DND-41 (cell line): ENCODE measurements at regions not wholly inside any gene's neighbourhood (a gene's known extent, or its start where the extent isn't known, plus 50 kb on each side); places are given as distances from the start of the nearest gene placed in this dataset.

Experiments used
- ATAC-seq: fragments of 200-7000 bp; cut with Tn5 transposase; 3 replicates; pipeline ENCODE4 v1.9.1; 2021; ENCODE audit warnings: low read depth; ENCODE audit not compliant: insufficient read depth
- DNase-seq: peaks from one replicate; pipeline ENCODE4 v3.0.0-alpha.2; 2020
- H2AFZ ChIP-seq: 2 replicates; pipeline ENCODE4 v1.6.0; 2012; ENCODE audit warnings: low read depth, low read length
- H3K27ac ChIP-seq: 2 replicates; pipeline ENCODE4 v1.5.1; 2012; ENCODE audit warnings: low read length, inconsistent platforms
- H3K27me3 ChIP-seq: fragments of 200-600 bp; sonication (generic); 2 replicates; pipeline ENCODE4 v1.6.0; 2012; ENCODE audit warnings: low read length, mild to moderate bottlenecking, inconsistent platforms; ENCODE audit not compliant: insufficient read depth, poor library complexity
- H3K36me3 ChIP-seq: 2 replicates; pipeline ENCODE4 v1.5.1; 2012; ENCODE audit warnings: low read length, inconsistent platforms; ENCODE audit not compliant: insufficient read depth
- H3K4me1 ChIP-seq: 2 replicates; pipeline ENCODE4 v1.5.1; 2012; ENCODE audit warnings: mild to moderate bottlenecking, low read length; ENCODE audit not compliant: insufficient read depth
- H3K4me2 ChIP-seq: 2 replicates; pipeline ENCODE4 v1.6.0; 2012; ENCODE audit warnings: mild to moderate bottlenecking, moderate library complexity, low read length, inconsistent platforms; ENCODE audit not compliant: insufficient read depth
- H3K4me3 ChIP-seq, 2 experiments: fragments of 200-600 bp in 1 of 2; shearing (Covaris generic) in 1 of 2; 2 replicates each; pipeline ENCODE4 v1.5.1; 2012 to 2016; ENCODE audit warnings: inconsistent platforms in 2 of 2, low read length in 2 of 2, mild to moderate bottlenecking in 2 of 2, low read depth in 1 of 2, moderate library complexity in 1 of 2
- H3K79me2 ChIP-seq: 2 replicates; pipeline ENCODE4 v1.6.0; 2012; ENCODE audit warnings: low read length, inconsistent platforms; ENCODE audit not compliant: insufficient read depth
- H3K9ac ChIP-seq: 2 replicates; pipeline ENCODE4 v1.6.0; 2012; ENCODE audit warnings: low read depth, mild to moderate bottlenecking, inconsistent platforms, low read length, moderate library complexity
- H3K9me3 ChIP-seq: 2 replicates; pipeline ENCODE4 v1.5.1; 2012; ENCODE audit warnings: low read length, moderate library complexity, mild to moderate bottlenecking, inconsistent platforms; ENCODE audit not compliant: insufficient read depth, severe bottlenecking
- H4K20me1 ChIP-seq: 2 replicates; pipeline ENCODE4 v1.6.0; 2012; ENCODE audit warnings: low read length; ENCODE audit not compliant: insufficient read depth
- CTCF ChIP-seq: IDR thresholded peaks from 2 replicates; pipeline ENCODE4 v1.5.1; 2012; ENCODE audit warnings: borderline replicate concordance, low read length, moderate library complexity, mild to moderate bottlenecking; ENCODE audit not compliant: poor library complexity, severe bottlenecking; ENCODE audit errors: extremely low read depth
- EZH2 ChIP-seq: IDR thresholded peaks from 3 replicates; pipeline ENCODE4 v1.6.1; 2012; ENCODE audit warnings: borderline replicate concordance, low read depth, mild to moderate bottlenecking, moderate library complexity, low read length, inconsistent platforms; ENCODE audit not compliant: severe bottlenecking

GRCh38 chr12:116393859-116394650 is 116.6 kb upstream of the MED13L start:
- no peak overlapping the region for H3K4me2 ChIP-seq
- H3K36me3 ChIP-seq: no peaks in the 10 kb centered on the region
- DNase-seq (no peak), ATAC-seq (no peak; the same call in 2 of the 3 replicates)
- H3K27ac ChIP-seq: no peak overlapping the region
- H3K27me3 ChIP-seq: no peaks in the 10 kb centered on the region
- H4K20me1 ChIP-seq: no peaks in the 10 kb centered on the region
- H3K4me3 ChIP-seq: no peak overlapping the region
- H2AFZ ChIP-seq: no peak overlapping the region
- no peaks in the 10 kb centered on the region for H3K79me2 ChIP-seq
- H3K4me1 ChIP-seq: peaks cover 4% of the 10 kb centered on the region; the same call in 1 of the 2 replicates
- TF ChIP-seq CTCF: no peak
- TF ChIP-seq EZH2: no peak
- H3K9me3 ChIP-seq: peaks cover 10% of the 10 kb centered on the region
- H3K9ac ChIP-seq: no peak overlapping the region

- Histone ChIP-seq H3K4me1 (peaks cover 4% of the 10 kb centered on the region; the same call in 1 of the 2 replicates), H3K36me3 (no peaks in the 10 kb centered on the region), H3K4me2 (no peak overlapping the region), H2AFZ (no peak overlapping the region), H3K79me2 (no peaks in the 10 kb centered on the region), H3K9ac (no peak overlapping the region), H4K20me1 (no peaks in the 10 kb centered on the region), H3K27ac (no peak overlapping the region), H3K4me3 (no peak overlapping the region), H3K9me3 (peaks cover 15% of the 10 kb centered on the region), H3K27me3 (no peaks in the 10 kb centered on the region)
- TF ChIP-seq EZH2: no peak
- no peak for TF ChIP-seq CTCF
- ATAC-seq (no peak), DNase-seq (no peak)
Measured at GRCh38 chr12:116395396-116395795, 117.9 kb upstream of the MED13L start.

GRCh38 chr12:116397148-116397547 is 119.7 kb upstream of the MED13L start:
- ATAC-seq (no peak), DNase-seq (no peak)
- no peak overlapping the region for H3K4me2 ChIP-seq
- H3K27ac ChIP-seq: no peak overlapping the region
- no peaks in the 10 kb centered on the region for H3K36me3 ChIP-seq
- TF ChIP-seq EZH2 (no peak), CTCF (no peak)
- no peak overlapping the region for H3K4me3 ChIP-seq
- H3K79me2 ChIP-seq: no peaks in the 10 kb centered on the region
- H3K9me3 ChIP-seq: peaks cover 12% of the 10 kb centered on the region
- H2AFZ ChIP-seq: no peak overlapping the region
- no peak overlapping the region for H3K9ac ChIP-seq
- peaks cover 4% of the 10 kb centered on the region; the same call in 1 of the 2 replicates for H3K4me1 ChIP-seq
- H3K27me3 ChIP-seq: no peaks in the 10 kb centered on the region
- no peaks in the 10 kb centered on the region for H4K20me1 ChIP-seq
